Uterus (tissue), 2 donors: ENCODE measurements at regions not wholly inside any gene's neighbourhood (a gene's known extent, or its start where the extent isn't known, plus 50 kb on each side); places are given as distances from the start of the nearest gene placed in this dataset.

ENCODE experiments used
- CTCF ChIP-seq, 4 experiments: fragments of 200-600 bp in 2 of 4; fragments of 450-650 bp in 2 of 4; sonication (generic) in 2 of 4; IDR thresholded peaks; one replicate each; pipeline ENCODE4 v1.5.1; 2016 to 2019; ENCODE audit warnings: antibody characterized with exemption in 4 of 4, mild to moderate bottlenecking in 2 of 4, moderate library complexity in 1 of 4
- POLR2A ChIP-seq, 2 donors: fragments of 450-650 bp; IDR thresholded peaks; one replicate each; pipeline ENCODE4 v1.6.1; 2016; ENCODE audit warnings: antibody characterized with exemption in 2 of 2, mild to moderate bottlenecking in 1 of 2, moderate library complexity in 1 of 2

GRCh38 chr1:96028071-96028470 lies 693.5 kb upstream of the PTBP2 start:
- TF ChIP-seq CTCF (IDR thresholded peaks at IDR 0.05) (no peak), POLR2A (IDR thresholded peaks at IDR 0.05) (no peak)
